B cell (primary cell): ENCODE measurements at regions not wholly inside any gene's neighbourhood (a gene's known extent, or its start where the extent isn't known, plus 50 kb on each side); places are given as distances from the start of the nearest gene placed in this dataset.

Source experiments
- ATAC-seq: fragments of 200-7000 bp; cut with Tn5 transposase; one replicate; pipeline ENCODE4 v1.10.0; 2021; ENCODE audit warnings: low read depth, mild to moderate bottlenecking, moderate number of reproducible peaks, moderate library complexity
- CTCF ChIA-PET: fragments of 350-600 bp; sonication (Branson Sonifier 250); formaldehyde crosslinking; loops from one replicate; lab custom pipeline; 2021; ENCODE audit warnings: antibody characterized with exemption, inconsistent platforms; lab: Charles Lee
- POLR2A ChIA-PET: fragments of 350-600 bp; sonication (Branson Sonifier 250); formaldehyde crosslinking; loops from one replicate; lab custom pipeline; 2021; ENCODE audit warnings: antibody characterized with exemption; lab: Charles Lee
- DNase-seq: peaks from one replicate; pipeline ENCODE4 v3.0.0; 2013
- H2AFZ ChIP-seq: 2 replicates; pipeline ENCODE4 v1.6.1; 2012; ENCODE audit warnings: mild to moderate bottlenecking, low read depth, low read length; ENCODE audit not compliant: insufficient read depth, poor library complexity, severe bottlenecking
- H3K27ac ChIP-seq, 2 donors: 1 replicate in 1 of 2; 2 replicates in 1 of 2; pipeline ENCODE4 v1.5.1; 2012 to 2013; ENCODE audit warnings: low read length in 2 of 2, mild to moderate bottlenecking in 2 of 2, moderate library complexity in 1 of 2
- H3K27me3 ChIP-seq, 4 experiments: fragments of 200-600 bp in 1 of 4; sonication (generic) in 1 of 4; replicated peaks in 1 of 4; 1 replicate in 2 of 4; 2 replicates in 2 of 4; pipeline versions ENCODE4 v1.6.1 to v1.7.0; 2013 to 2016; ENCODE audit warnings: low read length in 3 of 4, mild to moderate bottlenecking in 2 of 4, mixed read lengths in 1 of 4, moderate library complexity in 1 of 4; ENCODE audit not compliant: insufficient read depth in 4 of 4, control insufficient read depth in 3 of 4; ENCODE audit errors: control extremely low read depth in 1 of 4
- H3K36me3 ChIP-seq, 2 experiments: replicated peaks in 1 of 2; 1 replicate in 1 of 2; 2 replicates in 1 of 2; pipeline versions ENCODE4 v1.6.1 to v1.7.1; 2013; ENCODE audit warnings: low read length in 1 of 2; ENCODE audit not compliant: insufficient read depth in 2 of 2, control insufficient read depth in 1 of 2; ENCODE audit errors: control extremely low read depth in 1 of 2, extremely low read depth in 1 of 2
- H3K4me1 ChIP-seq, 2 donors: fragments of 200-600 bp in 1 of 2; sonication (generic) in 1 of 2; 1 replicate in 1 of 2; 2 replicates in 1 of 2; pipeline versions ENCODE4 v1.5.1 to v1.6.1; 2013 to 2017; ENCODE audit warnings: low read length in 2 of 2; ENCODE audit not compliant: control insufficient read depth in 2 of 2, insufficient read depth in 2 of 2
- H3K4me2 ChIP-seq: replicated peaks from 2 replicates; pipeline ENCODE3; 2012; ENCODE audit warnings: mild to moderate bottlenecking, low read depth, low read length; ENCODE audit not compliant: poor library complexity, severe bottlenecking
- H3K4me3 ChIP-seq, 5 experiments: fragments of 200-600 bp in 1 of 5; sonication (generic) in 1 of 5; 1 replicate in 3 of 5; 2 replicates in 2 of 5; pipeline versions ENCODE4 v1.5.1 to v1.7.0; 2011 to 2016; ENCODE audit warnings: low read length in 4 of 5, mild to moderate bottlenecking in 4 of 5, low read depth in 2 of 5, control low read depth in 1 of 5, moderate library complexity in 1 of 5; ENCODE audit not compliant: insufficient read depth in 1 of 5; ENCODE audit errors: control extremely low read depth in 1 of 5, extremely low read depth in 1 of 5
- H3K79me2 ChIP-seq: fragments of 200-600 bp; sonication (generic); one replicate; pipeline ENCODE4 v1.6.0; 2016; ENCODE audit warnings: low read length; ENCODE audit not compliant: control insufficient read depth, insufficient read depth
- H3K9ac ChIP-seq: fragments of 200-600 bp; sonication (generic); 2 replicates; pipeline ENCODE4 v1.6.1; 2017; ENCODE audit warnings: mild to moderate bottlenecking, low read length, moderate library complexity
- H3K9me3 ChIP-seq, 3 donors: one replicate each; pipeline versions ENCODE4 v1.6.1 to v1.7.1; 2013; ENCODE audit warnings: low read length in 2 of 3; ENCODE audit not compliant: control insufficient read depth in 2 of 3, insufficient read depth in 1 of 3; ENCODE audit errors: control extremely low read depth in 1 of 3
- H4K20me1 ChIP-seq: 2 replicates; pipeline ENCODE4 v1.6.0; 2012; ENCODE audit warnings: mild to moderate bottlenecking, low read length; ENCODE audit not compliant: insufficient read depth, control insufficient read depth, poor library complexity, severe bottlenecking
- H3K27ac Mint-ChIP-seq: one replicate; pipeline ENCODE4 v1.8.0; 2021; ENCODE audit warnings: mixed read lengths
- H3K27me3 Mint-ChIP-seq: one replicate; pipeline ENCODE4 v1.8.0; 2021; ENCODE audit warnings: mixed read lengths
- H3K4me1 Mint-ChIP-seq: one replicate; pipeline ENCODE4 v1.8.0; 2021; ENCODE audit warnings: mixed read lengths
- H3K4me3 Mint-ChIP-seq: one replicate; pipeline ENCODE4 v1.8.0; 2021; ENCODE audit warnings: mixed read lengths
- H3K9me3 Mint-ChIP-seq: one replicate; pipeline ENCODE4 v1.8.0; 2022; ENCODE audit warnings: mixed read lengths; ENCODE audit not compliant: insufficient read depth
- CTCF ChIP-seq: fragments of 200-600 bp; IDR thresholded peaks from one replicate; pipeline ENCODE4 v1.8.0; 2022; ENCODE audit warnings: antibody characterized with exemption, mild to moderate bottlenecking
- EZH2 ChIP-seq: IDR thresholded peaks from 2 replicates; pipeline ENCODE4 v1.6.1; 2012; ENCODE audit warnings: borderline replicate concordance, low read depth, mild to moderate bottlenecking, moderate library complexity, low read length; ENCODE audit not compliant: insufficient read depth, poor library complexity, severe bottlenecking
- WGBS: methylation state at CpG from one replicate; pipeline ENCODE4 v1.1.5; 2013; ENCODE audit warnings: missing lambda C conversion rate; ENCODE audit not compliant: insufficient coverage; 5-methylcytosine and 5-hydroxymethylcytosine counted together
- intact Hi-C: fragments of 100-400 bp; cut with micrococcal nuclease; formaldehyde crosslinking; loops from one replicate; pipeline ENCODE4 v1.10.0; 2022

- H3K4me2 ChIP-seq, result no peak overlapping the region
- no peaks in the 10 kb centered on the region for H3K27me3 ChIP-seq
- H2AFZ ChIP-seq, result no peak overlapping the region
- ChIA-PET CTCF (no interaction called here), POLR2A (no interaction called here)
- 90% methylated on average over 1 of the region's 3 CpGs for WGBS
- TF ChIP-seq CTCF (no peak), EZH2 (no peak)
- H3K4me3 Mint-ChIP-seq, result no peak overlapping the region
- H3K27ac Mint-ChIP-seq, result no peak overlapping the region
- H3K27me3 Mint-ChIP-seq, result no peaks in the 10 kb centered on the region
- ATAC-seq, result no peak
- H3K9ac ChIP-seq, result no peak overlapping the region
- no peaks in the 10 kb centered on the region for H3K4me1 ChIP-seq
- no peaks in the 10 kb centered on the region for H3K79me2 ChIP-seq
- H3K9me3 ChIP-seq, result peaks cover 0 to 6% (median 0%) of the 10 kb centered on the region in 3 donors
- no peaks in the 10 kb centered on the region for H3K9me3 Mint-ChIP-seq
- no peaks in the 10 kb centered on the region for H3K36me3 ChIP-seq
- H4K20me1 ChIP-seq, result no peaks in the 10 kb centered on the region
- intact Hi-C loops, result no loop called here
- H3K4me3 ChIP-seq, result no peak overlapping the region
- no peak overlapping the region for H3K27ac ChIP-seq
- H3K4me1 Mint-ChIP-seq, result no peaks in the 10 kb centered on the region
- DNase-seq, result no peak
Observed at GRCh38 chr9:17057729-17058128, 77.1 kb upstream of the CNTLN start.

- H3K4me3 ChIP-seq, result no peak overlapping the region
- H2AFZ ChIP-seq, result no peak overlapping the region
- Mint-ChIP-seq H3K4me3 (no peak overlapping the region), H3K27ac (no peak overlapping the region), H3K4me1 (no peaks in the 10 kb centered on the region), H3K27me3 (no peaks in the 10 kb centered on the region), H3K9me3 (no peaks in the 10 kb centered on the region)
- H3K79me2 ChIP-seq, result no peaks in the 10 kb centered on the region
- no peak for TF ChIP-seq EZH2
- no peak for TF ChIP-seq CTCF
- no peak overlapping the region for H3K9ac ChIP-seq
- ChIA-PET CTCF (no interaction called here), POLR2A (no interaction called here)
- no peaks in the 10 kb centered on the region for H3K27me3 ChIP-seq
- no peak for DNase-seq
- no peak for ATAC-seq
- H4K20me1 ChIP-seq, result no peaks in the 10 kb centered on the region
- no peak overlapping the region for H3K4me2 ChIP-seq
- no peaks in the 10 kb centered on the region for H3K4me1 ChIP-seq
- no peak overlapping the region for H3K27ac ChIP-seq
- H3K9me3 ChIP-seq, result peaks cover 0 to 9% (median 0%) of the 10 kb centered on the region in 3 donors
- intact Hi-C loops, result no loop called here
- H3K36me3 ChIP-seq, result no peaks in the 10 kb centered on the region
Observed at GRCh38 chr9:17052626-17053025, 82.2 kb upstream of the CNTLN start.
